ENCODE measurements at regions not wholly inside any gene's neighbourhood (a gene's known extent, or its start where the extent isn't known, plus 50 kb on each side); places are given as distances from the start of the nearest gene placed in this dataset.

GRCh38 chr3:182692021-182692420 lies 101.3 kb upstream of the ATP11B start:
- no peak for DNase-seq (ENCODE audit: extremely low spot score in 2 of 2)
- no peaks in the 10 kb centered on the region for H3K9me3 ChIP-seq
- intact Hi-C loops (cut with DNase I), result no loop called here
- TF ChIP-seq POLR2AphosphoS5 (IDR thresholded peaks at IDR 0.05; ENCODE audit: insufficient read depth in 1 of 2, low read depth in 1 of 2) (no peak), CTCF (IDR thresholded peaks at IDR 0.05) (no peak)
- no peaks in the 10 kb centered on the region for H3K4me1 ChIP-seq
- H3K27me3 ChIP-seq, result no peaks in the 10 kb centered on the region
- no peak overlapping the region for H3K4me3 ChIP-seq
- no peaks in the 10 kb centered on the region for H3K36me3 ChIP-seq
- H3K27ac ChIP-seq, result no peak overlapping the region

GRCh38 chr3:182692695-182693094 lies 100.6 kb upstream of the ATP11B start:
- no peak for DNase-seq (ENCODE audit: extremely low spot score in 2 of 2)
- Histone ChIP-seq H3K36me3 (no peaks in the 10 kb centered on the region), H3K4me3 (no peak overlapping the region), H3K27ac (no peak overlapping the region), H3K4me1 (no peaks in the 10 kb centered on the region), H3K9me3 (no peaks in the 10 kb centered on the region), H3K27me3 (no peaks in the 10 kb centered on the region)
- TF ChIP-seq POLR2A (IDR thresholded peaks at IDR 0.05), result no peak
- TF ChIP-seq CTCF (IDR thresholded peaks at IDR 0.05), result no peak
- TF ChIP-seq POLR2AphosphoS5 (IDR thresholded peaks at IDR 0.05; ENCODE audit: insufficient read depth in 1 of 2, low read depth in 1 of 2), result no peak
- intact Hi-C loops (cut with DNase I), result no loop called here

DNA sequence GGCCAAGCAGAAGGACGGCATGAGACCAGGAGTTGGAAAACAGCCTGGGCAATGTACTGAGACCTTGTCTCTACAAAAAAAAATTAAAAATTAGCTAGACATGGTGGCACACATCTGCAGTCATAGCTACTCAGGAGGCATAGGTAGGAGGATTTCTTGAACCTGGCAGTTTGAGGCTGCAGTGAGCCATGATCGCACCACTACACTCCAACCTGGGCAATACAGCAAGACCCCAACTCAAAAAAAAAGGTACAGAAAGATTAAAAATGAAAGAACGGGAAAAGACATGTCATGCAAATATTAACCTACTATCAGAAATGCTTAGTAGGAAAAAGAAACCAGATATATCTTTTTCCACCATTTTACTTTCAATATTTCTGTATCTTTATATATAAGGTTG lies 99.6 kb upstream of the ATP11B start:
- no peaks in the 10 kb centered on the region for H3K27me3 ChIP-seq
- TF ChIP-seq POLR2AphosphoS5 (IDR thresholded peaks at IDR 0.05; ENCODE audit: insufficient read depth in 1 of 2, low read depth in 1 of 2) (no peak), POLR2A (IDR thresholded peaks at IDR 0.05) (no peak), CTCF (IDR thresholded peaks at IDR 0.05) (no peak)
- DNase-seq (ENCODE audit: extremely low spot score in 2 of 2), result no peak
- H3K27ac ChIP-seq, result no peak overlapping the region
- no peaks in the 10 kb centered on the region for H3K36me3 ChIP-seq
- H3K4me1 ChIP-seq, result no peaks in the 10 kb centered on the region
- no peak overlapping the region for H3K4me3 ChIP-seq
- H3K9me3 ChIP-seq, result no peaks in the 10 kb centered on the region
- intact Hi-C loops (cut with DNase I), result no loop called here

DNA sequence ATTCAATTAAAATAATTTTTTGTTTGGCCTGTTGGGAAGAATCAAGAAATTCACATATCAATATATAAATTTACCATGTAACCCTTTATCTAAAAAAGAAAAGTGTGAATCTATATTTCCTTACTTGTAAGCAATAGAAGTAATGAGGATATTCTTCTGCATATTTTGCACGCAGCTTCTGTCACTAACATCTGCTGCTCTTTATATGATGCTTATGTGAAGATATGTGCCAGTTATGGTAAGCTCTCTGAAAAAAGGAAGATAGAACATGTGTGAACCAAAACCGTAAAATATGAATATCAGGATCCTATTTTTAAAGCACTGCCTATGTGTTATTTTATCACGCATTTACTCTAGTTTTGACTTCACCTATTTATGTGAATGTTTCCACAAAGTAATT lies 96.4 kb upstream of the ATP11B start:
- Histone ChIP-seq H3K4me3 (no peak overlapping the region), H3K4me1 (no peaks in the 10 kb centered on the region), H3K27ac (no peak overlapping the region), H3K9me3 (no peaks in the 10 kb centered on the region), H3K36me3 (no peaks in the 10 kb centered on the region), H3K27me3 (no peaks in the 10 kb centered on the region)
- intact Hi-C loops (cut with DNase I), result no loop called here
- no peak for DNase-seq (ENCODE audit: extremely low spot score in 2 of 2)
- TF ChIP-seq POLR2A (IDR thresholded peaks at IDR 0.05), result no peak
- TF ChIP-seq CTCF (IDR thresholded peaks at IDR 0.05), result no peak
- TF ChIP-seq POLR2AphosphoS5 (IDR thresholded peaks at IDR 0.05; ENCODE audit: insufficient read depth in 1 of 2, low read depth in 1 of 2), result no peak

- Histone ChIP-seq H3K27me3 (no peaks in the 10 kb centered on the region), H3K4me1 (no peaks in the 10 kb centered on the region), H3K36me3 (no peaks in the 10 kb centered on the region), H3K27ac (no peak overlapping the region), H3K4me3 (no peak overlapping the region), H3K9me3 (no peaks in the 10 kb centered on the region)
- no peak for DNase-seq (ENCODE audit: extremely low spot score in 2 of 2)
- intact Hi-C loops (cut with DNase I), result no loop called here
- TF ChIP-seq POLR2A (IDR thresholded peaks at IDR 0.05) (no peak), CTCF (IDR thresholded peaks at IDR 0.05) (no peak), POLR2AphosphoS5 (IDR thresholded peaks at IDR 0.05; ENCODE audit: insufficient read depth in 1 of 2, low read depth in 1 of 2) (no peak)
Observed at GRCh38 chr3:182697345-182697919, 95.9 kb upstream of the ATP11B start.

All from vagina (tissue), 2 donors.